Stomach (tissue), 4 donors: ENCODE measurements at regions not wholly inside any gene's neighbourhood (a gene's known extent, or its start where the extent isn't known, plus 50 kb on each side); places are given as distances from the start of the nearest gene placed in this dataset.
"Not testable (repeated sequence)": the region's sequence is repeated elsewhere in the genome, so short reads cannot be mapped to it uniquely, and the experiment has no call there.

Experiments
- EP300 ChIP-seq: sonication (generic); formaldehyde crosslinking; IDR thresholded peaks from one replicate; pipeline ENCODE4 v1.6.1; 2017; ENCODE audit warnings: antibody characterized with exemption
- POLR2A ChIP-seq, 4 donors: fragments of 450-650 bp; IDR thresholded peaks; one replicate each; pipeline ENCODE4 v1.6.1; 2016; ENCODE audit warnings: antibody characterized with exemption in 4 of 4, control low read depth in 2 of 4, mild to moderate bottlenecking in 1 of 4, moderate library complexity in 1 of 4
- POLR2AphosphoS5 ChIP-seq, 3 donors: sonication (generic); formaldehyde crosslinking; IDR thresholded peaks; one replicate each; pipeline ENCODE4 v1.6.1; 2016; ENCODE audit warnings: antibody characterized with exemption in 3 of 3
- TF ChIP-seq, protein P1 (sequence below), 7 experiments: fragments of 450-650 bp in 4 of 7; fragments of 200-600 bp in 3 of 7; sonication (generic) in 3 of 7; IDR thresholded peaks; one replicate each; pipeline ENCODE4 v1.5.1; 2016 to 2019; ENCODE audit warnings: antibody characterized with exemption in 7 of 7, control low read depth in 2 of 7, mild to moderate bottlenecking in 1 of 7

GRCh38 chr4:8943367-8943766, 71.7 kb upstream of the HMX1 start:
- TF ChIP-seq, protein P1, sequence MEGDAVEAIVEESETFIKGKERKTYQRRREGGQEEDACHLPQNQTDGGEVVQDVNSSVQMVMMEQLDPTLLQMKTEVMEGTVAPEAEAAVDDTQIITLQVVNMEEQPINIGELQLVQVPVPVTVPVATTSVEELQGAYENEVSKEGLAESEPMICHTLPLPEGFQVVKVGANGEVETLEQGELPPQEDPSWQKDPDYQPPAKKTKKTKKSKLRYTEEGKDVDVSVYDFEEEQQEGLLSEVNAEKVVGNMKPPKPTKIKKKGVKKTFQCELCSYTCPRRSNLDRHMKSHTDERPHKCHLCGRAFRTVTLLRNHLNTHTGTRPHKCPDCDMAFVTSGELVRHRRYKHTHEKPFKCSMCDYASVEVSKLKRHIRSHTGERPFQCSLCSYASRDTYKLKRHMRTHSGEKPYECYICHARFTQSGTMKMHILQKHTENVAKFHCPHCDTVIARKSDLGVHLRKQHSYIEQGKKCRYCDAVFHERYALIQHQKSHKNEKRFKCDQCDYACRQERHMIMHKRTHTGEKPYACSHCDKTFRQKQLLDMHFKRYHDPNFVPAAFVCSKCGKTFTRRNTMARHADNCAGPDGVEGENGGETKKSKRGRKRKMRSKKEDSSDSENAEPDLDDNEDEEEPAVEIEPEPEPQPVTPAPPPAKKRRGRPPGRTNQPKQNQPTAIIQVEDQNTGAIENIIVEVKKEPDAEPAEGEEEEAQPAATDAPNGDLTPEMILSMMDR (IDR thresholded peaks at IDR 0.05), result not testable (repeated sequence)
- TF ChIP-seq POLR2AphosphoS5 (IDR thresholded peaks at IDR 0.05); POLR2A (IDR thresholded peaks at IDR 0.05); EP300: not testable (repeated sequence)
